ENCODE measurements at regions not wholly inside any gene's neighbourhood (a gene's known extent, or its start where the extent isn't known, plus 50 kb on each side); places are given as distances from the start of the nearest gene placed in this dataset.

DNA sequence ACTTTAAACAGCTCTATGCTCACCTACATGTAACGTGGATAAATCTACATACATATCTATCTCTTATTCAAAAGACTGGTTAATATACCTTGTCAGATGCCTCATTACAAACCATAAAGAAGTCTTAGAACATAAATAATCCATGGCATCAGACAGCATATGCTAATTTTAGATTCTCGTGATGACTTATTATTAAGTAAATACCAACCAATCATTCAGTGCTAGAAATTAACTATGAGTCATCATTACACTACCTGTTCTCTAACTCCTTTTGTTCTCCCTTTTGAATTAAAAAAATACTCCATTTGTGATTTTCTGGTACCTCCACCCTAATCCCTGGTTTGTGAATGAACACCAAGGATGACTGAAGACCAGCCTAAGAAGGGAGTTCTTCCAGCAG is 754.3 kb upstream of the ARGLU1 start:
- TF ChIP-seq, protein P1, sequence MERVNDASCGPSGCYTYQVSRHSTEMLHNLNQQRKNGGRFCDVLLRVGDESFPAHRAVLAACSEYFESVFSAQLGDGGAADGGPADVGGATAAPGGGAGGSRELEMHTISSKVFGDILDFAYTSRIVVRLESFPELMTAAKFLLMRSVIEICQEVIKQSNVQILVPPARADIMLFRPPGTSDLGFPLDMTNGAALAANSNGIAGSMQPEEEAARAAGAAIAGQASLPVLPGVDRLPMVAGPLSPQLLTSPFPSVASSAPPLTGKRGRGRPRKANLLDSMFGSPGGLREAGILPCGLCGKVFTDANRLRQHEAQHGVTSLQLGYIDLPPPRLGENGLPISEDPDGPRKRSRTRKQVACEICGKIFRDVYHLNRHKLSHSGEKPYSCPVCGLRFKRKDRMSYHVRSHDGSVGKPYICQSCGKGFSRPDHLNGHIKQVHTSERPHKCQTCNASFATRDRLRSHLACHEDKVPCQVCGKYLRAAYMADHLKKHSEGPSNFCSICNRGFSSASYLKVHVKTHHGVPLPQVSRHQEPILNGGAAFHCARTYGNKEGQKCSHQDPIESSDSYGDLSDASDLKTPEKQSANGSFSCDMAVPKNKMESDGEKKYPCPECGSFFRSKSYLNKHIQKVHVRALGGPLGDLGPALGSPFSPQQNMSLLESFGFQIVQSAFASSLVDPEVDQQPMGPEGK (CRISPR knock-in tag; IDR thresholded peaks at IDR 0.05; ENCODE audit: borderline replicate concordance), result no peak
- TF ChIP-seq GLIS3 (CRISPR knock-in tag; IDR thresholded peaks at IDR 0.05) (no peak), ZNF565 (CRISPR knock-in tag; conservative IDR thresholded peaks at IDR 0.05; ENCODE audit: low read depth) (no peak), ESRRG (CRISPR knock-in tag; IDR thresholded peaks at IDR 0.05) (no peak), ZFP3 (CRISPR knock-in tag; IDR thresholded peaks at IDR 0.05) (no peak), RARB (CRISPR knock-in tag; IDR thresholded peaks at IDR 0.05) (no peak), OSR1 (CRISPR knock-in tag; IDR thresholded peaks at IDR 0.05) (no peak), SNAI2 (CRISPR knock-in tag; IDR thresholded peaks at IDR 0.05) (no peak), PPARA (CRISPR knock-in tag; IDR thresholded peaks at IDR 0.05; ENCODE audit: borderline replicate concordance) (no peak), ZFP30 (CRISPR knock-in tag; IDR thresholded peaks at IDR 0.05) (no peak)
- TF ChIP-seq, protein P2, sequence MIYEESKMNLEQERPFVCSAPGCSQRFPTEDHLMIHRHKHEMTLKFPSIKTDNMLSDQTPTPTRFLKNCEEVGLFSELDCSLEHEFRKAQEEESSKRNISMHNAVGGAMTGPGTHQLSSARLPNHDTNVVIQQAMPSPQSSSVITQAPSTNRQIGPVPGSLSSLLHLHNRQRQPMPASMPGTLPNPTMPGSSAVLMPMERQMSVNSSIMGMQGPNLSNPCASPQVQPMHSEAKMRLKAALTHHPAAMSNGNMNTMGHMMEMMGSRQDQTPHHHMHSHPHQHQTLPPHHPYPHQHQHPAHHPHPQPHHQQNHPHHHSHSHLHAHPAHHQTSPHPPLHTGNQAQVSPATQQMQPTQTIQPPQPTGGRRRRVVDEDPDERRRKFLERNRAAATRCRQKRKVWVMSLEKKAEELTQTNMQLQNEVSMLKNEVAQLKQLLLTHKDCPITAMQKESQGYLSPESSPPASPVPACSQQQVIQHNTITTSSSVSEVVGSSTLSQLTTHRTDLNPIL (CRISPR knock-in tag; IDR thresholded peaks at IDR 0.05; ENCODE audit: low read depth), result no peak
- TF ChIP-seq, protein P3, sequence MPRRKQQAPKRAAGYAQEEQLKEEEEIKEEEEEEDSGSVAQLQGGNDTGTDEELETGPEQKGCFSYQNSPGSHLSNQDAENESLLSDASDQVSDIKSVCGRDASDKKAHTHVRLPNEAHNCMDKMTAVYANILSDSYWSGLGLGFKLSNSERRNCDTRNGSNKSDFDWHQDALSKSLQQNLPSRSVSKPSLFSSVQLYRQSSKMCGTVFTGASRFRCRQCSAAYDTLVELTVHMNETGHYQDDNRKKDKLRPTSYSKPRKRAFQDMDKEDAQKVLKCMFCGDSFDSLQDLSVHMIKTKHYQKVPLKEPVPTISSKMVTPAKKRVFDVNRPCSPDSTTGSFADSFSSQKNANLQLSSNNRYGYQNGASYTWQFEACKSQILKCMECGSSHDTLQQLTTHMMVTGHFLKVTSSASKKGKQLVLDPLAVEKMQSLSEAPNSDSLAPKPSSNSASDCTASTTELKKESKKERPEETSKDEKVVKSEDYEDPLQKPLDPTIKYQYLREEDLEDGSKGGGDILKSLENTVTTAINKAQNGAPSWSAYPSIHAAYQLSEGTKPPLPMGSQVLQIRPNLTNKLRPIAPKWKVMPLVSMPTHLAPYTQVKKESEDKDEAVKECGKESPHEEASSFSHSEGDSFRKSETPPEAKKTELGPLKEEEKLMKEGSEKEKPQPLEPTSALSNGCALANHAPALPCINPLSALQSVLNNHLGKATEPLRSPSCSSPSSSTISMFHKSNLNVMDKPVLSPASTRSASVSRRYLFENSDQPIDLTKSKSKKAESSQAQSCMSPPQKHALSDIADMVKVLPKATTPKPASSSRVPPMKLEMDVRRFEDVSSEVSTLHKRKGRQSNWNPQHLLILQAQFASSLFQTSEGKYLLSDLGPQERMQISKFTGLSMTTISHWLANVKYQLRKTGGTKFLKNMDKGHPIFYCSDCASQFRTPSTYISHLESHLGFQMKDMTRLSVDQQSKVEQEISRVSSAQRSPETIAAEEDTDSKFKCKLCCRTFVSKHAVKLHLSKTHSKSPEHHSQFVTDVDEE (CRISPR knock-in tag; IDR thresholded peaks at IDR 0.05), result no peak
- TF ChIP-seq, protein P4, sequence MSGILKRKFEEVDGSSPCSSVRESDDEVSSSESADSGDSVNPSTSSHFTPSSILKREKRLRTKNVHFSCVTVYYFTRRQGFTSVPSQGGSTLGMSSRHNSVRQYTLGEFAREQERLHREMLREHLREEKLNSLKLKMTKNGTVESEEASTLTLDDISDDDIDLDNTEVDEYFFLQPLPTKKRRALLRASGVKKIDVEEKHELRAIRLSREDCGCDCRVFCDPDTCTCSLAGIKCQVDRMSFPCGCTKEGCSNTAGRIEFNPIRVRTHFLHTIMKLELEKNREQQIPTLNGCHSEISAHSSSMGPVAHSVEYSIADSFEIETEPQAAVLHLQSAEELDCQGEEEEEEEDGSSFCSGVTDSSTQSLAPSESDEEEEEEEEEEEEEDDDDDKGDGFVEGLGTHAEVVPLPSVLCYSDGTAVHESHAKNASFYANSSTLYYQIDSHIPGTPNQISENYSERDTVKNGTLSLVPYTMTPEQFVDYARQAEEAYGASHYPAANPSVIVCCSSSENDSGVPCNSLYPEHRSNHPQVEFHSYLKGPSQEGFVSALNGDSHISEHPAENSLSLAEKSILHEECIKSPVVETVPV (CRISPR knock-in tag; IDR thresholded peaks at IDR 0.05), result no peak
